A549 (cell line): ENCODE measurements at regions not wholly inside any gene's neighbourhood (a gene's known extent, or its start where the extent isn't known, plus 50 kb on each side); places are given as distances from the start of the nearest gene placed in this dataset.

ENCODE experiments used
- ATAC-seq, 2 experiments: fragments of 200-7000 bp in 1 of 2; fragments of >200 bp in 1 of 2; cut with Nextera tagmentation in 1 of 2; cut with Tn5 transposase in 1 of 2; 3 replicates each; pipeline versions ENCODE4 v1.8.0 to v1.9.1; 2018 to 2020; ENCODE audit warnings: mild to moderate bottlenecking in 1 of 2, moderate library complexity in 1 of 2
- CTCF ChIA-PET: fragments of 300-600 bp; sonication (Branson Sonifier 250); formaldehyde crosslinking; extraction: SDS; loops from one replicate; lab custom pipeline; 2021; ENCODE audit warnings: antibody characterized with exemption, inconsistent platforms; lab: Yijun Ruan, JAX
- POLR2A ChIA-PET: fragments of 350-600 bp; formaldehyde crosslinking; extraction: SDS; loops from one replicate; lab custom pipeline; 2021; ENCODE audit warnings: antibody characterized with exemption, inconsistent platforms; lab: Yijun Ruan, JAX
- DNase-seq, 2 experiments: peaks; one replicate each; pipeline versions ENCODE4 v3.0.0 to v3.0.0-alpha.2; 2011 to 2016; ENCODE audit warnings: low read depth in 1 of 2, low spot score in 1 of 2
- FAIRE-seq: peaks from 2 replicates; lab custom pipeline; 2011; peaks lifted over from hg19 to GRCh38; lab: Jason Lieb, UNC
- H3K27ac ChIP-seq, 2 experiments: fragments of >200 bp; sonication (Bioruptor Twin); formaldehyde crosslinking; 3 replicates each; pipeline ENCODE4 v1.5.1; 2016 to 2017
- H3K4me1 ChIP-seq: fragments of >200 bp; sonication (Bioruptor Twin); formaldehyde crosslinking; 3 replicates; pipeline ENCODE4 v1.6.1; 2016
- H3K4me2 ChIP-seq: fragments of >200 bp; sonication (Bioruptor Twin); formaldehyde crosslinking; 3 replicates; pipeline ENCODE4 v1.6.1; 2016
- H3K4me3 ChIP-seq: fragments of >200 bp; sonication (Bioruptor Twin); formaldehyde crosslinking; 3 replicates; pipeline ENCODE4 v1.5.1; 2016
- H3K9me3 ChIP-seq: fragments of >200 bp; sonication (Bioruptor Twin); formaldehyde crosslinking; 3 replicates; pipeline ENCODE4 v1.6.1; 2016
- ATOH8 ChIP-seq: fragments of 250-450 bp; sonication (Bioruptor Pico); IDR thresholded peaks from 2 replicates; pipeline ENCODE4 v1.5.0; 2020; ENCODE audit warnings: low read depth, mild to moderate bottlenecking, moderate library complexity
- CEBPB ChIP-seq, 2 experiments: fragments of >200 bp in 1 of 2; sonication (Bioruptor Twin) in 1 of 2; formaldehyde crosslinking in 1 of 2; IDR thresholded peaks; 2 replicates each; pipeline ENCODE4 v1.6.1; 2012 to 2016
- CHD2 ChIP-seq: fragments of 150-350 bp; IDR thresholded peaks from 2 replicates; pipeline ENCODE4 v1.6.1; 2014; ENCODE audit warnings: low read length; ENCODE audit not compliant: partially characterized antibody
- E2F6 ChIP-seq: IDR thresholded peaks from 2 replicates; pipeline ENCODE4 v1.6.1; 2012; ENCODE audit warnings: low read depth, borderline replicate concordance
- EHF ChIP-seq: fragments of 250-450 bp; sonication (Bioruptor Pico); IDR thresholded peaks from 2 replicates; pipeline ENCODE4 v1.5.0; 2020; ENCODE audit warnings: mild to moderate bottlenecking
- EHMT2 ChIP-seq: fragments of 200-600 bp; sonication (generic); IDR thresholded peaks from 2 replicates; pipeline ENCODE4 v1.6.1; 2016; ENCODE audit warnings: antibody characterized with exemption, low read depth, mild to moderate bottlenecking, moderate library complexity
- EP300 ChIP-seq, 2 experiments: fragments of >200 bp; sonication (Bioruptor Twin); formaldehyde crosslinking; IDR thresholded peaks; 2 replicates in 1 of 2; 3 replicates in 1 of 2; pipeline ENCODE4 v1.6.1; 2016 to 2017
- ESRRA ChIP-seq: fragments of 150-350 bp; IDR thresholded peaks from 2 replicates; pipeline ENCODE4 v1.6.1; 2014; ENCODE audit warnings: mild to moderate bottlenecking, low read length, borderline replicate concordance
- FOSB ChIP-seq: fragments of 250-450 bp; sonication (Bioruptor Pico); IDR thresholded peaks from 2 replicates; pipeline ENCODE4 v1.5.0; 2020; ENCODE audit warnings: mild to moderate bottlenecking, moderate library complexity
- FOSL2 ChIP-seq, 2 experiments: fragments of 450-650 bp in 1 of 2; fragments of >200 bp in 1 of 2; sonication (Bioruptor Twin) in 1 of 2; formaldehyde crosslinking; IDR thresholded peaks; 2 replicates each; pipeline versions ENCODE4 v1.5.0 to v1.6.1; 2016 to 2020; ENCODE audit warnings: mild to moderate bottlenecking in 1 of 2, moderate library complexity in 1 of 2
- HDAC2 ChIP-seq: fragments of 200-600 bp; sonication (generic); IDR thresholded peaks from 2 replicates; pipeline ENCODE4 v1.6.1; 2016
- HES2 ChIP-seq: fragments of >200 bp; sonication (Bioruptor Twin); formaldehyde crosslinking; IDR thresholded peaks from 2 replicates; pipeline ENCODE4 v1.6.1; 2016
- HOXB13 ChIP-seq: fragments of 250-450 bp; sonication (Bioruptor Pico); IDR thresholded peaks from 2 replicates; pipeline ENCODE4 v1.5.0; 2020; ENCODE audit warnings: low read depth, mild to moderate bottlenecking, moderate library complexity
- JUNB ChIP-seq: fragments of >200 bp; sonication (Bioruptor Twin); formaldehyde crosslinking; IDR thresholded peaks from 2 replicates; pipeline ENCODE4 v1.6.1; 2016
- KDM5A ChIP-seq: fragments of 200-600 bp; sonication (generic); IDR thresholded peaks from 2 replicates; pipeline ENCODE4 v1.6.1; 2016; ENCODE audit warnings: antibody characterized with exemption, mild to moderate bottlenecking
- MAX ChIP-seq: IDR thresholded peaks from 2 replicates; pipeline ENCODE4 v1.6.1; 2012
- NFE2L2 ChIP-seq: fragments of 150-350 bp; conservative IDR thresholded peaks from 2 replicates; pipeline ENCODE4 v1.6.1; 2014; ENCODE audit warnings: low read length
- NR3C1 ChIP-seq: fragments of >200 bp; sonication (Bioruptor Twin); formaldehyde crosslinking; IDR thresholded peaks from 3 replicates; pipeline ENCODE4 v1.6.1; 2017
- PHF8 ChIP-seq: fragments of 200-600 bp; sonication (generic); IDR thresholded peaks from 2 replicates; pipeline ENCODE4 v1.6.1; 2016; ENCODE audit warnings: low read depth, mild to moderate bottlenecking, antibody characterized with exemption, moderate library complexity, borderline replicate concordance
- RARB ChIP-seq: fragments of 250-450 bp; sonication (Bioruptor Pico); IDR thresholded peaks from 2 replicates; pipeline ENCODE4 v1.8.0; 2021; ENCODE audit warnings: mild to moderate bottlenecking, moderate library complexity
- RCOR1 ChIP-seq: fragments of 150-350 bp; IDR thresholded peaks from 2 replicates; pipeline ENCODE4 v1.6.1; 2014; ENCODE audit warnings: antibody characterized with exemption, low read length, low read depth
- RFX5 ChIP-seq: fragments of 450-650 bp; IDR thresholded peaks from 2 replicates; pipeline ENCODE4 v1.7.1; 2014; ENCODE audit warnings: antibody characterized with exemption, mild to moderate bottlenecking, moderate library complexity
- RNF2 ChIP-seq: fragments of 200-600 bp; sonication (generic); IDR thresholded peaks from 2 replicates; pipeline ENCODE4 v1.6.1; 2016; ENCODE audit warnings: low read depth, mild to moderate bottlenecking, antibody characterized with exemption, moderate library complexity, borderline replicate concordance
- SREBF2 ChIP-seq: fragments of 450-650 bp; IDR thresholded peaks from 2 replicates; pipeline ENCODE4 v1.6.1; 2014; ENCODE audit warnings: mild to moderate bottlenecking, moderate library complexity
- TFCP2L1 ChIP-seq: fragments of 250-450 bp; sonication (Bioruptor Pico); IDR thresholded peaks from 2 replicates; pipeline ENCODE4 v1.5.0; 2021; ENCODE audit warnings: mild to moderate bottlenecking
- TP53 ChIP-seq: fragments of 250-450 bp; sonication (Bioruptor Pico); IDR thresholded peaks from 2 replicates; pipeline ENCODE4 v1.5.0; 2021; ENCODE audit warnings: mild to moderate bottlenecking, moderate library complexity
- ZC3H11A ChIP-seq: fragments of 450-650 bp; IDR thresholded peaks from 2 replicates; pipeline ENCODE4 v1.6.1; 2014; ENCODE audit warnings: antibody characterized with exemption, mild to moderate bottlenecking
- ZNF302 ChIP-seq: fragments of 250-450 bp; sonication (Bioruptor Pico); IDR thresholded peaks from 2 replicates; pipeline ENCODE4 v1.9.0; 2021; ENCODE audit warnings: inconsistent platforms, mild to moderate bottlenecking, moderate library complexity
- ZSCAN20 ChIP-seq: fragments of 250-450 bp; sonication (Bioruptor Pico); IDR thresholded peaks from 2 replicates; pipeline ENCODE4 v1.8.0; 2022; ENCODE audit warnings: mild to moderate bottlenecking, moderate library complexity
- WGBS: methylation state at CpG from one replicate; pipeline ENCODE4 v1.1.6; 2017; ENCODE audit errors: missing lambda C conversion rate; 5-methylcytosine and 5-hydroxymethylcytosine counted together
- TF ChIP-seq, protein P1 (sequence below): IDR thresholded peaks from 2 replicates; pipeline ENCODE4 v1.6.1; 2012
- TF ChIP-seq, protein P2 (sequence below): fragments of >200 bp; sonication (Bioruptor Twin); formaldehyde crosslinking; IDR thresholded peaks from 3 replicates; pipeline ENCODE4 v1.5.1; 2016

DNA sequence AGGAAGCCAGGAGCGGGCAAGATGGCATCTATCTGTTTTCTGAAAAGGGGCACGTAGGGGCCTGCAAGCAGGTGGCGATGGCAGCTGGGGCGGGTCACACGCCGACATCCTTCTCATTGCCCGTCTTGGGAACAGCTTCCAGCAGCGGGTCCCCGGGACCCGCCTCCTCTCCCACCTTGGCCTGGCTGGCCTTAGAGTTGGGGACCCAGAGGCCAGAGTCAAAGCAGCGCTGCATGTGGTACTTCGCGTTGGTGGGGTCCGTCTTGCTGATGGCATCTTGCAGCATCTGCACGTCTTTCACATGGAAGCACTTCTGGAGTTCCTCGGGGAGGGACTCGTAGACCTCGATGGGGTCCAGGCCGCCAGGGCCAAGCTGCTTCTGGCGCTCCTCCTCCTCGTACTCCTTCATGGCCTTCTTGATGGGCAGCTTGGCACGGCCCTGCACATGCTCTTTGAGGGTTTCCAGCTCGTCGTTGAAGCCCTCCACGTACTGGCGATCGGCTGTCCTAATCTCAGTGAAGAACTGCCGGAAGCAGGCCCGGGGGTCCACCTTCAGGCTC is 127.6 kb upstream of the CLINT1 start (continued):
- TF ChIP-seq PHF8 = no peak
- TF ChIP-seq HDAC2 = no peak
- TF ChIP-seq RCOR1 = no peak
- TF ChIP-seq CEBPB (IDR thresholded peaks at IDR 0.05) = no peak
- no peak for TF ChIP-seq FOSB (CRISPR knock-in tag)
- no peak for TF ChIP-seq ZNF302 (CRISPR knock-in tag)
- no peak for TF ChIP-seq E2F6
- no peak for TF ChIP-seq TFCP2L1 (CRISPR knock-in tag)
- TF ChIP-seq, all 56 proteins: peak for 0

DNA sequence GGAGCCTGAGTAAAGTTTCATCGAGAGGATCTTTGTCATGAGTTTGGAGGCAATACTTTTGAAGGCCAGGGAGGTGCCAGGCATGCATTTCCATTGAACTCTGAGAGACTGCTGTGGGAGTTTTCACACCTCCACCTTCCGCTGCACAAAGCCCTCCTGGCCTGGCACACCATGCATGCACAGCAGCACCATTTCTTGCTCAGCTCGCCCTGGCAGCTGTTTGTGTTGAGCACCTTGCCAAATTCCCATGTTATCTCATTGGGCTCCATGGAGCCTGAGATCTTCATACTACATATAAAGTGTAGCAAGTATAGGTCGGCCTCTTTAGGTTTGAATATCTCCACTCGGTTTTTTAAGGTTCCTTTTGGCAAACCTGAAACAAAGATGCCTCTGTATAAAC is 125.7 kb upstream of the CLINT1 start:
- Histone ChIP-seq H3K27ac (no peak overlapping the region), H3K4me1 (no peaks in the 10 kb centered on the region), H3K4me2 (no peak overlapping the region), H3K4me3 (no peak overlapping the region), H3K9me3 (no peaks in the 10 kb centered on the region)
- 34% methylated on average over 5 of the region's 5 CpGs for WGBS
- DNase-seq (no peak), FAIRE-seq (no peak), ATAC-seq (no peak)
- ChIA-PET POLR2A (no interaction called here), CTCF (interaction anchor here (0.6 to 2.8 kb wide), 2 partner anchors 10 to 11 kb away, joined by 4 to 11 read pairs; no protein-coding TSS in a partner anchor)
- no peak for TF ChIP-seq MAX
- no peak for TF ChIP-seq ZSCAN20 (CRISPR knock-in tag)
- no peak for TF ChIP-seq EHMT2
- no peak for TF ChIP-seq RNF2
- no peak for TF ChIP-seq ZC3H11A
- TF ChIP-seq FOSL2 (IDR thresholded peaks at IDR 0.05) = no peak
- no peak for TF ChIP-seq FOSL2 (CRISPR knock-in tag; IDR thresholded peaks at IDR 0.05)
- TF ChIP-seq CEBPB (IDR thresholded peaks at IDR 0.05) = no peak
- no peak for TF ChIP-seq RFX5
- no peak for TF ChIP-seq TP53 (CRISPR knock-in tag)
- no peak for TF ChIP-seq KDM5A
- no peak for TF ChIP-seq ZNF302 (CRISPR knock-in tag)
- TF ChIP-seq EHF = no peak
- TF ChIP-seq RARB (CRISPR knock-in tag) = no peak
- no peak for TF ChIP-seq HOXB13 (CRISPR knock-in tag)
- TF ChIP-seq HES2 = no peak
- TF ChIP-seq ESRRA = no peak
- no peak for TF ChIP-seq SREBF2
- TF ChIP-seq CHD2 = no peak
- no peak for TF ChIP-seq NR3C1

- Histone ChIP-seq H3K27ac (no peak overlapping the region), H3K4me3 (no peak overlapping the region), H3K4me2 (no peak overlapping the region), H3K4me1 (no peaks in the 10 kb centered on the region), H3K9me3 (no peaks in the 10 kb centered on the region)
- ChIA-PET CTCF (interaction anchor here (0.6 kb wide), 1 partner anchor 10 kb away, joined by 4 read pairs; no protein-coding TSS in a partner anchor), POLR2A (no interaction called here)
- DNase-seq (no peak), FAIRE-seq (no peak), ATAC-seq (no peak)
- WGBS = 40% methylated on average over 3 of the region's 3 CpGs
- no peak for TF ChIP-seq TP53 (CRISPR knock-in tag)
- TF ChIP-seq ATOH8 = no peak
- TF ChIP-seq, protein P1, sequence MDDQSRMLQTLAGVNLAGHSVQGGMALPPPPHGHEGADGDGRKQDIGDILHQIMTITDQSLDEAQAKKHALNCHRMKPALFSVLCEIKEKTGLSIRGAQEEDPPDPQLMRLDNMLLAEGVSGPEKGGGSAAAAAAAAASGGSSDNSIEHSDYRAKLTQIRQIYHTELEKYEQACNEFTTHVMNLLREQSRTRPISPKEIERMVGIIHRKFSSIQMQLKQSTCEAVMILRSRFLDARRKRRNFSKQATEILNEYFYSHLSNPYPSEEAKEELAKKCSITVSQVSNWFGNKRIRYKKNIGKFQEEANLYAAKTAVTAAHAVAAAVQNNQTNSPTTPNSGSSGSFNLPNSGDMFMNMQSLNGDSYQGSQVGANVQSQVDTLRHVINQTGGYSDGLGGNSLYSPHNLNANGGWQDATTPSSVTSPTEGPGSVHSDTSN = no peak
- TF ChIP-seq ZC3H11A = no peak
- no peak for TF ChIP-seq MAX
- TF ChIP-seq JUNB = no peak
- no peak for TF ChIP-seq FOSB (CRISPR knock-in tag)
- TF ChIP-seq HDAC2 = no peak
- TF ChIP-seq RCOR1 = no peak
- TF ChIP-seq EP300 (IDR thresholded peaks at IDR 0.05) = no peak
- no peak for TF ChIP-seq RFX5
- no peak for TF ChIP-seq PHF8
- TF ChIP-seq NFE2L2 = no peak
- TF ChIP-seq, protein P2, sequence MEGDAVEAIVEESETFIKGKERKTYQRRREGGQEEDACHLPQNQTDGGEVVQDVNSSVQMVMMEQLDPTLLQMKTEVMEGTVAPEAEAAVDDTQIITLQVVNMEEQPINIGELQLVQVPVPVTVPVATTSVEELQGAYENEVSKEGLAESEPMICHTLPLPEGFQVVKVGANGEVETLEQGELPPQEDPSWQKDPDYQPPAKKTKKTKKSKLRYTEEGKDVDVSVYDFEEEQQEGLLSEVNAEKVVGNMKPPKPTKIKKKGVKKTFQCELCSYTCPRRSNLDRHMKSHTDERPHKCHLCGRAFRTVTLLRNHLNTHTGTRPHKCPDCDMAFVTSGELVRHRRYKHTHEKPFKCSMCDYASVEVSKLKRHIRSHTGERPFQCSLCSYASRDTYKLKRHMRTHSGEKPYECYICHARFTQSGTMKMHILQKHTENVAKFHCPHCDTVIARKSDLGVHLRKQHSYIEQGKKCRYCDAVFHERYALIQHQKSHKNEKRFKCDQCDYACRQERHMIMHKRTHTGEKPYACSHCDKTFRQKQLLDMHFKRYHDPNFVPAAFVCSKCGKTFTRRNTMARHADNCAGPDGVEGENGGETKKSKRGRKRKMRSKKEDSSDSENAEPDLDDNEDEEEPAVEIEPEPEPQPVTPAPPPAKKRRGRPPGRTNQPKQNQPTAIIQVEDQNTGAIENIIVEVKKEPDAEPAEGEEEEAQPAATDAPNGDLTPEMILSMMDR = no peak
Measured at GRCh38 chr5:157983906-157984551, 125.1 kb upstream of the CLINT1 start.
